ENCODE measurements at regions not wholly inside any gene's neighbourhood (a gene's known extent, or its start where the extent isn't known, plus 50 kb on each side); places are given as distances from the start of the nearest gene placed in this dataset.
"Not testable (repeated sequence)": the region's sequence is repeated elsewhere in the genome, so short reads cannot be mapped to it uniquely, and the experiment has no call there.

- not testable (repeated sequence) for H3K4me3 ChIP-seq (ENCODE audit: low read length in 2 of 2); H3K27me3 ChIP-seq (ENCODE audit: control insufficient read depth in 2 of 2, insufficient read depth in 2 of 2, low read length in 2 of 2); H3K9me3 ChIP-seq (ENCODE audit: control insufficient read depth in 2 of 2, low read length in 2 of 2); H3K27ac ChIP-seq (ENCODE audit: low read depth in 2 of 2, low read length in 2 of 2); H3K9ac ChIP-seq (ENCODE audit: low read depth in 1 of 2, low read length in 2 of 2); H3K36me3 ChIP-seq (ENCODE audit: control insufficient read depth in 2 of 2, insufficient read depth in 2 of 2, low read length in 2 of 2); H3K4me1 ChIP-seq (ENCODE audit: control insufficient read depth in 2 of 2, insufficient read depth in 2 of 2, low read length in 2 of 2)
These were observed 195.6 kb downstream of the BCL2L11 start for GRCh38 chr2:111316221-111316741.

DNA sequence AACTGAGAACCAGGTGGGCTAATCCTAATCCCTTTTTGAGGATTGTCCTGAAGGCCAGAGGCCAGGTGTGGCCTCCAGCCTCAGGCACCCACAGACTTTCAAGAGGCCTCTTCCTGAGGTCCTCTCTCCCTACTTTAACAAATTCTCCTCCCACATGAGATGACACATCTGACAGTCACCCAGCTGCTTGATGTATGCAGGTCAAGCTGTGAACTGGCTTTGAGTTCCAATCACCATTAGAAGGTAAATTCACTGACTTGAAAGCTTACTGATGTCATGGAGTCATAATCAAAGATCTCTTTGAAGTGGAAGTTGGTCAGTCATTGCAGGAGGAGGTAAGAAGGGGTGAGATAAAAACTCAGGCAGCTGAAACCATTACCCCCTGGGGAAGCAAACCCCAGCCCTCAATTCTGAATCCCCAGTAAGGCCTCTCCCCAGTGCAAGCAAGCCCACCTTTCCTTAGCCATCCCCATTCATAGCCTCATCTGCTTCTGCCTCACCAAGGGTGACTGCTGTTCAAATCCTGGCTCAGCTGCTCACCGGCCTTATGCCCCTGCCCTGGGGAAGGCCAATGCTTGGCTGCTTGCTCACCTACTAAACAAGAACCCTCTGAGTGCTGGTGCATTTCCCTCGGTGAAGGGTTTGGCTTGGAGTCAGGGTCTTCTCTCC, 196.3 kb downstream of the BCL2L11 start:
- not testable (repeated sequence) for H3K9ac ChIP-seq (ENCODE audit: low read depth in 1 of 2, low read length in 2 of 2); H3K4me3 ChIP-seq (ENCODE audit: low read length in 2 of 2); H3K4me1 ChIP-seq (ENCODE audit: control insufficient read depth in 2 of 2, insufficient read depth in 2 of 2, low read length in 2 of 2); H3K36me3 ChIP-seq (ENCODE audit: control insufficient read depth in 2 of 2, insufficient read depth in 2 of 2, low read length in 2 of 2); H3K9me3 ChIP-seq (ENCODE audit: control insufficient read depth in 2 of 2, low read length in 2 of 2); H3K27ac ChIP-seq (ENCODE audit: low read depth in 2 of 2, low read length in 2 of 2); H3K27me3 ChIP-seq (ENCODE audit: control insufficient read depth in 2 of 2, insufficient read depth in 2 of 2, low read length in 2 of 2)

DNA sequence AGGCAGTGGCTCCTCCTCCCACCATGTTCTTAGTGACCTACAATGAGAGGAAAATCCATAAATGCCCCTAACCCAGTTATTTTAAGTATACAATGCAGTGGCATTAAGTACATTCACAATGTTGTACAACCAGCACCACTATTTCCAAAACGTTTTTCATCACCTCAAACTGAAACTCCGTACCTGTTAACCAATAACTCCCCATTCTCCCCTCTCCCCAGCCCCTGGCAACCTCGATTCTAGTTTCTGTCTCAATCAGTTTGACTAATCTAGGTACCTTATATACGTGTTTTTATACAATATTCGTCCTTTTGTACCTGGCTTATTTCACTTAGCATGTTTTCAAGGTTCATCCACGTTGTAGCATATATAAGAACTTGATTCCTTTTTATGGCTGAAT, 198.8 kb downstream of the BCL2L11 start:
- H3K27ac ChIP-seq (ENCODE audit: low read depth in 2 of 2, low read length in 2 of 2); H3K36me3 ChIP-seq (ENCODE audit: control insufficient read depth in 2 of 2, insufficient read depth in 2 of 2, low read length in 2 of 2); H3K4me1 ChIP-seq (ENCODE audit: control insufficient read depth in 2 of 2, insufficient read depth in 2 of 2, low read length in 2 of 2); H3K9me3 ChIP-seq (ENCODE audit: control insufficient read depth in 2 of 2, low read length in 2 of 2); H3K4me3 ChIP-seq (ENCODE audit: low read length in 2 of 2); H3K9ac ChIP-seq (ENCODE audit: low read depth in 1 of 2, low read length in 2 of 2); H3K27me3 ChIP-seq (ENCODE audit: control insufficient read depth in 2 of 2, insufficient read depth in 2 of 2, low read length in 2 of 2): not testable (repeated sequence)

GRCh38 chr2:111320264-111320663, 199.6 kb downstream of the BCL2L11 start:
- H3K4me3 ChIP-seq (ENCODE audit: low read length in 2 of 2); H3K36me3 ChIP-seq (ENCODE audit: control insufficient read depth in 2 of 2, insufficient read depth in 2 of 2, low read length in 2 of 2); H3K4me1 ChIP-seq (ENCODE audit: control insufficient read depth in 2 of 2, insufficient read depth in 2 of 2, low read length in 2 of 2); H3K9me3 ChIP-seq (ENCODE audit: control insufficient read depth in 2 of 2, low read length in 2 of 2); H3K27me3 ChIP-seq (ENCODE audit: control insufficient read depth in 2 of 2, insufficient read depth in 2 of 2, low read length in 2 of 2); H3K9ac ChIP-seq (ENCODE audit: low read depth in 1 of 2, low read length in 2 of 2); H3K27ac ChIP-seq (ENCODE audit: low read depth in 2 of 2, low read length in 2 of 2): not testable (repeated sequence)

GRCh38 chr2:111320965-111321364, 200.3 kb downstream of the BCL2L11 start:
- H3K4me3 ChIP-seq (ENCODE audit: low read length in 2 of 2); H3K27me3 ChIP-seq (ENCODE audit: control insufficient read depth in 2 of 2, insufficient read depth in 2 of 2, low read length in 2 of 2); H3K4me1 ChIP-seq (ENCODE audit: control insufficient read depth in 2 of 2, insufficient read depth in 2 of 2, low read length in 2 of 2); H3K9me3 ChIP-seq (ENCODE audit: control insufficient read depth in 2 of 2, low read length in 2 of 2); H3K27ac ChIP-seq (ENCODE audit: low read depth in 2 of 2, low read length in 2 of 2); H3K36me3 ChIP-seq (ENCODE audit: control insufficient read depth in 2 of 2, insufficient read depth in 2 of 2, low read length in 2 of 2); H3K9ac ChIP-seq (ENCODE audit: low read depth in 1 of 2, low read length in 2 of 2): not testable (repeated sequence)

DNA sequence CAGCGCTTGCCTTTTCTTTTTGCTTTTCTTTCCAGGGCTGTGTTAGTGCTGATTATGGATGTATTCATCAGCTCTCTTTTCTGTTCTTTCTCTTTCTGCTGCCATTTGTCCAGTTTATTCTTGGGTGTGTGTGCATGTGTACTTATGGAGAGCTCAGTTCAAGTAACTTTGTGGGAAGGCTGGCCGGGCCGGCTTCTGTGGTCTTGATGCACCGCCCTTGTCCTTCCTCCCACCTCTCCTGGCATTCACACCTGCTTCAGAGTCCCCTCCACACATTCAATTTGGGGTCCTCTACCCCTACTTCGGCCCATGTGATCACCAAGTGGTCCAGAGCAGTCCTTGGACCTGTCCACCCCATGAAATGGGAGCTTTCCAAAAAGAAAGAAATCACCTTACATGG, 202.7 kb downstream of the BCL2L11 start:
- H3K27ac ChIP-seq (ENCODE audit: low read depth in 2 of 2, low read length in 2 of 2); H3K9ac ChIP-seq (ENCODE audit: low read depth in 1 of 2, low read length in 2 of 2); H3K4me3 ChIP-seq (ENCODE audit: low read length in 2 of 2); H3K27me3 ChIP-seq (ENCODE audit: control insufficient read depth in 2 of 2, insufficient read depth in 2 of 2, low read length in 2 of 2); H3K36me3 ChIP-seq (ENCODE audit: control insufficient read depth in 2 of 2, insufficient read depth in 2 of 2, low read length in 2 of 2); H3K4me1 ChIP-seq (ENCODE audit: control insufficient read depth in 2 of 2, insufficient read depth in 2 of 2, low read length in 2 of 2); H3K9me3 ChIP-seq (ENCODE audit: control insufficient read depth in 2 of 2, low read length in 2 of 2): not testable (repeated sequence)

DNA sequence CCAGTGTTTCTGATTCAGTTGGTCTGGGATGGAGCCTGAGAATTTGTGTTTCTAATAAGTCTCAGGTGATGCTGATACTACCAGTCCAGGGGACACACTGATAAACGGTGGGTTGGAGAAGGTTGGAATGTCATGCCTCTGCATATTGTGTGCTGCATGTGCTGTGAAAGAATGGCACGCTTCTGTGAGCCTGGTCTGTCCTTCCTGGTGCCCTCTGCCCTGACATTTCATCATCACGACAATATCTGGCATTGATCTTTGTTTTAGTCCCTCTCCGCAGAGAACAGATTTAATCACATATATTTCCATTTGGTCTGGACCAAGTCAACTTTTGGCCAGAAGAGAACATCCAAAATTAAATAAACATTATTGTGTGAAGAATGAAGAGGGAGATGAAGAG, 207.0 kb downstream of the BCL2L11 start:
- not testable (repeated sequence) for H3K9me3 ChIP-seq (ENCODE audit: control insufficient read depth in 2 of 2, low read length in 2 of 2); H3K27me3 ChIP-seq (ENCODE audit: control insufficient read depth in 2 of 2, insufficient read depth in 2 of 2, low read length in 2 of 2); H3K36me3 ChIP-seq (ENCODE audit: control insufficient read depth in 2 of 2, insufficient read depth in 2 of 2, low read length in 2 of 2); H3K27ac ChIP-seq (ENCODE audit: low read depth in 2 of 2, low read length in 2 of 2); H3K4me3 ChIP-seq (ENCODE audit: low read length in 2 of 2); H3K9ac ChIP-seq (ENCODE audit: low read depth in 1 of 2, low read length in 2 of 2); H3K4me1 ChIP-seq (ENCODE audit: control insufficient read depth in 2 of 2, insufficient read depth in 2 of 2, low read length in 2 of 2)

DNA sequence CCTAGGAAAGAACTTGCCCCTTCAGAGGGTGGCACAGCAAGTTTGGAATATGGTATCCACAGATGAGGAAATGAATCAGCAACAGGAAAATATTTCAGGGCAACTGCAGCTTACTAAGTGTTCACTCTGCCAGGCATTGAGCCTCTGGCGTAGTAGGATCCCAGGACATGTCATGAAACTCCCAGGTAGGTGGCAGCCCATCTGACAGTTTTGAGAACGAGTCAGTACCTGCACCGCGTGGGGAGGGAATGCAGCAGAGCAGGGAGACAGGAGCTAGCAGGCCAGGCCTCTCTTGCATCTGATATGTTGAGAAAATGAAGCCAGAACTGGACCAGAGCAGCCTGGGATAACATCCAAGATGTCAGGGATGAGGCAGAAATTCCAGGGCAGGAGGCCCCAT, 208.6 kb downstream of the BCL2L11 start:
- not testable (repeated sequence) for H3K36me3 ChIP-seq (ENCODE audit: control insufficient read depth in 2 of 2, insufficient read depth in 2 of 2, low read length in 2 of 2); H3K9ac ChIP-seq (ENCODE audit: low read depth in 1 of 2, low read length in 2 of 2); H3K27me3 ChIP-seq (ENCODE audit: control insufficient read depth in 2 of 2, insufficient read depth in 2 of 2, low read length in 2 of 2); H3K27ac ChIP-seq (ENCODE audit: low read depth in 2 of 2, low read length in 2 of 2); H3K9me3 ChIP-seq (ENCODE audit: control insufficient read depth in 2 of 2, low read length in 2 of 2); H3K4me3 ChIP-seq (ENCODE audit: low read length in 2 of 2); H3K4me1 ChIP-seq (ENCODE audit: control insufficient read depth in 2 of 2, insufficient read depth in 2 of 2, low read length in 2 of 2)

DNA sequence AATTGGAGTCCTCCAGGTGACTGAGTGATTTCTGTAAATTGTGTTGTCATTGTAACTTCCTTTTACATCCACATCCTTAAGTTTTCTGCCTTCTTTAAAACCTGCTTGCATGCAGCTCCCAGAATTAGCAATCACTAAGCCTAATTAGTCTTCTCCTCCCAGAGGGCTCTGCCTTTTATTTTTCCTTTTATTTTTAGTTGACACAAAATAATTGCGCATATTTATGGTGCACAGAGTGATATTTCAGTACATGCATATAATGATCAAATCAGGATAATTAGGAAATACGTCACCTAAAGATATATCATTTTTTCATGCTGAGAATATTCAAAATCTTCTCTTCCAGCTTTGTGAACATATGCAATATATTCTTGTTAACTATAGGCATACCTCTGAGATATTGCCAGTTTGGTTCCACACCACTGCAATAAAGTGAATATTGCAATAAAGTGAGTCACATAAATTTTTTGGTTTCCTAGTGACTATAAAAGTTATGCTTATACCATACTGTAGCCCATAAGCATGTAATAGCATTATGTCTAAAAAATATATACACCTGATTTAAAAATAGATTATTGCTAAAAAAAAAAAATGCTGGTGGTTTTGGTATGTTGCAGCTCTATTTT, 210.5 kb downstream of the BCL2L11 start:
- H3K4me1 ChIP-seq (ENCODE audit: control insufficient read depth in 2 of 2, insufficient read depth in 2 of 2, low read length in 2 of 2); H3K27ac ChIP-seq (ENCODE audit: low read depth in 2 of 2, low read length in 2 of 2); H3K36me3 ChIP-seq (ENCODE audit: control insufficient read depth in 2 of 2, insufficient read depth in 2 of 2, low read length in 2 of 2); H3K9me3 ChIP-seq (ENCODE audit: control insufficient read depth in 2 of 2, low read length in 2 of 2); H3K4me3 ChIP-seq (ENCODE audit: low read length in 2 of 2); H3K27me3 ChIP-seq (ENCODE audit: control insufficient read depth in 2 of 2, insufficient read depth in 2 of 2, low read length in 2 of 2); H3K9ac ChIP-seq (ENCODE audit: low read depth in 1 of 2, low read length in 2 of 2): not testable (repeated sequence)

DNA sequence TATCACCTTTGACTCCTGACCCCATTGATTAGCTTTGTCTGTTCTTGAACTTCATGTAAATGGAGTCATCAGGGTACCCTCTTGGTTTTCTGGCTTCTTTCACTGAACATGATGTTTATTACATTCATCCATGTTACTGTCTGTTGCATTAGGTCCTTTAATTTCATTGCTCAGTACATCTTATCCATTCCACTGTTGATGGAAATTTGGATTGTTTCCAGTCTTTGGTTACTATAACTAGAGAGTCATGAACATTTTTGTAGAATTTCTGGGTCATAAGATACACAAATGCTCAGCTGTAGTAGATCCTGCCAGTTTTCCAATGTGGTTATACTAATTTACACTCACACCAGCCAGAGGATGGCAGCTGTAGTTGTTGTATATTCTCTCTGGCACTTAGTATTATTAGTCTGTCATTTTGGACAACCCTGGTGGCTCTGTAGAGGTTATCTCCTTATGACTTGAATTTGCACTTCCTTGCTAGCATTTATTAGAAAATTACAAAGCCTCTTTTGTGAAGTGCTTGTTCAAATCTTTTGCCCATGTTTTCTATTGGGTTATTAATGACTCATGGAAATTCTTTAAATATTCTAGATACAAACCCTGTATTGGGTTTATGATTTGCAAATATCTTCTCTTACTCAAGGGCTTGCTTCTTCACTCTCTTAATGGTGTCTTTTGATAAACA, 214.7 kb downstream of the BCL2L11 start:
- H3K27ac ChIP-seq (ENCODE audit: low read depth in 2 of 2, low read length in 2 of 2); H3K36me3 ChIP-seq (ENCODE audit: control insufficient read depth in 2 of 2, insufficient read depth in 2 of 2, low read length in 2 of 2); H3K9me3 ChIP-seq (ENCODE audit: control insufficient read depth in 2 of 2, low read length in 2 of 2); H3K27me3 ChIP-seq (ENCODE audit: control insufficient read depth in 2 of 2, insufficient read depth in 2 of 2, low read length in 2 of 2); H3K4me1 ChIP-seq (ENCODE audit: control insufficient read depth in 2 of 2, insufficient read depth in 2 of 2, low read length in 2 of 2); H3K4me3 ChIP-seq (ENCODE audit: low read length in 2 of 2); H3K9ac ChIP-seq (ENCODE audit: low read depth in 1 of 2, low read length in 2 of 2): not testable (repeated sequence)

All from mucosa of rectum (tissue), 2 donors.